Forelimb muscle (tissue), 1 donor: ENCODE measurements at regions not wholly inside any gene's neighbourhood (a gene's known extent, or its start where the extent isn't known, plus 50 kb on each side); places are given as distances from the start of the nearest gene placed in this dataset.

Source experiments
- DNase-seq: peaks from one replicate; pipeline ENCODE4 v3.0.0-alpha.2; 2013; ENCODE audit warnings: low read depth

DNA sequence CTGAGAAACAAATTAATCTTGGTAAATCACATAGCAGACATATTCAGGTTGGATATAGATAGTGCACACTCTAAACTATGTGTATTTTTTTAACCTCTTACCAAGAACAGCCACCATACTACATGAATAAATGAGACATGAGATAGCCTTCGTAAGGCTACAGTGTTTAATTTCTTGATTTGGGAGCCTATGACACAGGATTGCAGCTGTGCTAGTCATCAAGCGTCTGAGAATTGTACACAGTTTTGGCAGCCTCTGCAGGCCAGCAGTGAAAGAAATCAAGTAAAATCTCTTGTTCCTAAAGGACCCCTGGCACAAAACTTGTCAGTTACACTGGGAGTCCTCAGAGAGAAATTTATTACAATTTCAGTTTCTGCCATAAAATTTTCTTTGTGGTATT lies 236.1 kb downstream of the C12orf50 start:
- DNase-seq, result peak; percentile 22

- no peak for DNase-seq
Measured at GRCh38 chr12:87784350-87784749, 244.9 kb downstream of the C12orf50 start.

- DNase-seq, result no peak
Measured at GRCh38 chr12:87783467-87783866, 245.7 kb downstream of the C12orf50 start.

GRCh38 chr12:87782838-87783237 lies 246.4 kb downstream of the C12orf50 start:
- DNase-seq, result no peak

- DNase-seq, result no peak
Measured at GRCh38 chr12:87779858-87780498, 249.2 kb downstream of the C12orf50 start.

- DNase-seq, result no peak
Measured at GRCh38 chr12:87779016-87779415, 250.2 kb downstream of the C12orf50 start.

GRCh38 chr12:87778065-87778464 lies 251.1 kb downstream of the C12orf50 start:
- no peak for DNase-seq

DNA sequence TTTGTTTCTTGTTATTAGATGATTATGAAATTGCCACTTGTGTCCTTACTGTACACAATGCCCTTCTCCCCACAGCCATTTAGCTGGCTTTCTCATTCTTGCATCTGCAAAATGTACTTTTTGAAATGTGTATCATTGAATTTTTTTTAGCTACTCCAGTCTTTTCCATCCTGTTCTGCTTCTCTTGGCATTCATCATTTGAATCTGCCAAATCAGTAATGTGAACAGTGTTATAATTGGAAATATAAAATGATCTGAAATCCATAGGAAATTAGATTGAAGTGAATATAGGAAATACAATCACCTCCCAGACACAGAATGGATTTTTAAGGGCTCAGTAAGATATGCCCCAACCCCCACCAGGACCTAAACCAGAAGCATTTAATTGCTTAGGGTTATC lies 253.4 kb downstream of the C12orf50 start:
- DNase-seq, result no peak

GRCh38 chr12:87775051-87775450 lies 254.2 kb downstream of the C12orf50 start:
- no peak for DNase-seq

DNA sequence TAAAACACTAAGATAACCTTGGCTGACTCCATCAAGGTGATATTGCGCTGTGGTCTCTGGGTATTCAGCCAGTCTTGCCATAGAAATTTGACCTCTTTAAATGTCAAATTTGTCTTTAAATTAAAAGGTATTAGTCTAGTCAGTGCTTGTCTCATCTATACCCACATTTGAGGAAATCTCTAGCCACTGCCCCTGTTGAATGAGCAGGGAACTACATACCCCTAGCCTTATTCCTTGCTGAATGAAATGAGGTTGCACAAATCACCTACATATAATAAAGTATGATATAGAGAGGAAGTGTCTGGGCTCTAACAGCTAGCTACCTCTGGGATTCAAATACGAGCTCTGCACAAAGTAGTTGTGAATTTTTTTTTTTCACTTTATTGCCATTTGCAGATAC lies 256.8 kb downstream of the C12orf50 start:
- DNase-seq, result no peak

- DNase-seq, result no peak
Measured at GRCh38 chr12:87768501-87769287, 260.5 kb downstream of the C12orf50 start.

DNA sequence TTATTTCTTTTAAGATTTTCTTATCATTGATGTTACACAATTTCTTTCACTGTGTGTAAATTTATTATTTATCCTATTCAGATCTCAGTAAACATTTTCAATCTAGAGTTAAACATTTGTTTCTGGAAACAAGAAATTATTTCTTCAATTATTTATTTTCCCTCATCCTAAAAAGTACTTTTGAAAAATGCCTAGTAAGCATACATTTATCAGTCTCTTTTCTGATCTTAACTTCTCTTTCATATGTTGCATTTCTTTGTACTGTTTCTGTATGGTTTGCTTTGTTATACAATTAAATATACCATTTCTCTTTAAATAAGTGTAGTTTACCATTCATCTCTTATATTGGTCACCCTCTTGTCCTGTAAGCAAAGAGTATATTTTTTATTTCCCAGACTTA lies 263.2 kb downstream of the C12orf50 start:
- DNase-seq, result no peak

DNA sequence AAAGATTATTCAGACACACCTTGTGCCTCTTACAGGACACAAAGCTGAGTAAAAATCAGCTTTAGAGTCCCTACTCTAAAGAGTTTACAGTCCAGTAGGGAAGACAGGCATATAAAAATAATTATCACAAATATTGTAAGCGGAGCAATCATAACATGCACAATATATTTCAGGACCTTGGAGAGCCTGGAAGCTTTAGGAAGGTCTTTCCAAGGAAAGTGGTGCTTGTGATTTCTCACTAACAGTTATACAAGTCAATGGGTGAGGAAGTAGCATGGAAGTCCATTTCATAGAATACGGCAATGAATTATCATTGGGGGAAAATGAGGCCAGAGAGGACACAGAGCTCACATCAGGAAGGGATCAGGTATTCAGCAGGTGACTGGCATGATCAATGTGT lies 268.3 kb downstream of the C12orf50 start:
- DNase-seq, result no peak

GRCh38 chr12:87758271-87758670 lies 270.9 kb downstream of the C12orf50 start:
- DNase-seq, result no peak

GRCh38 chr12:87756721-87757120 lies 272.5 kb downstream of the C12orf50 start:
- DNase-seq, result no peak

GRCh38 chr12:87756111-87756510 lies 273.1 kb downstream of the C12orf50 start:
- no peak for DNase-seq

DNA sequence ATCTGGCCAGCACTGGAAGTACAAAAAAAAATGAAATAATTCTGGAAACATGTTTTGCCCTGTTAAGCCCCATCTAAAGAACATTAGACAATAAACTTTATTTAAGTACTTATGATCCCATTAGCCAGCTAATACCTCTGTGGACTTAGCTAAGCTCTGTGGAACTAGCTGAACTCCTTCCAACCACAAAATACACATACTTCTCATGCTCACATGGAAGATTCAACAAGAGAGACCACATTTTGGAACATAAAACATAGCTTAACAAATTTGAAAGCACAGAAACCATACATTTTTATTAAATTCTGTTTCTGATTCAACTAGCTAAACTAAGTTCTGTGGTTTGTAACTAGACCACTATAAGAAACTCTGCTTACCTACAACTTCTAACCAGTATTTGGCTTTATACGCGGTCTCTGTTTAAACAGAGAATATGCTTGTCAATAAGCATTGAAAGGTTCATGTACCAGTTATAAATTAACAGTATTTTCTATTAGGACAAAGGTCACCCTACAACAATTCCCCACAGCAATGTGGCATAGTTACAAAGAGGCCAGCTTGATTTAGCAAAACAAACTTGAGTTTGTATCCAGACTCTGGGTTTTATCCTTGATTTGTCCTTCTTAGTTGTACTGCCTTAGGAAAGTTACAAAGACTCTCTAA lies 300.1 kb downstream of the C12orf50 start:
- DNase-seq, result no peak

DNA sequence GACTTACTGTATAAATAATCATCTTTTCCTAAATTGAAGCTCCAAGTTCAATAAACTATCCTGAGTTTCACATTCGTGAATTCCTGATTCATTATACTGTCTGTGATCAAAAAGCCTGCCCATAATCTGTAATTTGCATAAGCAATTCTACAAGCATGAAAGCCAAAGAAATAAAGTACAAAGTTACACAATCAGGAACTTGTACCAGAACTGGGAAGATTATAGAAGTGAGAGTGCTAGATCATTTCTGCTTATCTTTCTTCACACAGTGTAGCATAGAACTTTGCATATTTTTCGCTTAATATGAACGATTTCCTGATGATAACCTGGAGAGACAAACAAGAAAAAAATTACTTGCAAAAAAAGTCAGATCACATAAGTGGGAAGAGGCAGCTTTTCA lies 308.2 kb downstream of the C12orf50 start:
- DNase-seq, result no peak

- DNase-seq, result no peak
Measured at GRCh38 chr12:87704374-87704773, 324.8 kb downstream of the C12orf50 start.

GRCh38 chr12:87690236-87690810 lies 338.9 kb downstream of the C12orf50 start:
- no peak for DNase-seq

DNA sequence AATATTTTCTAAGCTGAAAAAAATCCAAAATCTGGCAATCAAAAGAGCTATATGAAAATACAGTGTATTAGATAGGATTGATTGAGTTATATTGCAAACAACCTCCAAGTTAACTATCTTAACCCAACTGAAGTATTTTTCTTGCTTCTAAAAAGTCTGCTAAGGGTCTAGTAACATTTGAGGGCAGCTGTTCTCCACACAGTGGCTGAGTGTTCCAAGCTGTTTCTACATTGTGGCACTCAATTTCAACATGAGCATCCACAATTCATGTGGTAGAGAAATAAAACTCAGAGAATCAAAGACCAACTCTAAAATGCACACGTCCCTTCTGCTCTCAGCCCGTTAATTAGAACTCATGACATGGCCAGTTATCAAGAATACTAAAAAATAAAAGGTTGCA lies 340.0 kb downstream of the C12orf50 start:
- DNase-seq, result no peak

GRCh38 chr12:87687362-87687761 lies 341.8 kb downstream of the C12orf50 start:
- no peak for DNase-seq

DNA sequence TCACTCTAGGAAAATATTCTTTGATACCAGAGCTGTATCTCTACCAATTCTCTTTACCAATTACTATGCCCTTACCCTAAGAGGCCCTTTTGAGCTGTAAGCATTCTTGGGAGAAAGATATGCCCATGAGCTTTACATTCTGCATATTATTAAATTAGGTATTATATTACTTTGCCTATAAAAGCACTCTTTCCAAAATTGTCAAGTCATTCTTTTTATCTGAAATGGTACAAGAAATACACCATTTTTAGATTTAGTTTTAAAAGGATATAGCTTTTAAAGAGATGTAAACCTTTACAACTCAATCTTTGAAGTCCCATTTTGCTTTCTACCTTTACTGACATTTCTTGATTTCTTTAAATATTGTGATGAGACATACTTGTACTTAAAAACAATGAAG lies 343.5 kb downstream of the C12orf50 start:
- DNase-seq, result no peak
